Prostate gland (tissue), 2 donors: ENCODE measurements at regions not wholly inside any gene's neighbourhood (a gene's known extent, or its start where the extent isn't known, plus 50 kb on each side); places are given as distances from the start of the nearest gene placed in this dataset.
A peak's percentile ranks its signal among the peaks of the same experiment; 100 is the strongest.

Source experiments
- DNase-seq: peaks from one replicate; pipeline ENCODE4 v3.0.0-alpha.2; 2019; ENCODE audit warnings: low spot score
- H3K27ac ChIP-seq, 2 donors: fragments of 200-600 bp; sonication (generic); 2 replicates each; pipeline ENCODE4 v1.5.1; 2017 to 2019
- H3K27me3 ChIP-seq: fragments of 200-600 bp; sonication (generic); replicated peaks from 2 replicates; pipeline ENCODE4 v1.5.1; 2019; ENCODE audit not compliant: insufficient read depth
- H3K36me3 ChIP-seq, 2 donors: fragments of 200-600 bp; sonication (generic); 1 replicate in 1 of 2; 2 replicates in 1 of 2; pipeline versions ENCODE4 v1.5.1 to v1.8.1; 2017 to 2019
- H3K4me1 ChIP-seq: fragments of 200-600 bp; sonication (generic); replicated peaks from 2 replicates; pipeline ENCODE4 v1.5.1; 2019
- H3K4me3 ChIP-seq, 2 donors: fragments of 200-600 bp; sonication (generic); 2 replicates each; pipeline ENCODE4 v1.5.1; 2017 to 2019
- H3K9me3 ChIP-seq: fragments of 200-600 bp; sonication (generic); 2 replicates; pipeline ENCODE4 v1.5.1; 2017
- CTCF ChIP-seq, 4 experiments: fragments of 200-600 bp in 2 of 4; fragments of 450-650 bp in 2 of 4; sonication (generic) in 2 of 4; IDR thresholded peaks; 1 replicate in 3 of 4; 2 replicates in 1 of 4; pipeline ENCODE4 v1.5.1; 2016 to 2019; ENCODE audit warnings: antibody characterized with exemption in 4 of 4, mild to moderate bottlenecking in 2 of 4, moderate library complexity in 2 of 4
- POLR2A ChIP-seq: fragments of 450-650 bp; IDR thresholded peaks from one replicate; pipeline ENCODE4 v1.6.1; 2016; ENCODE audit warnings: antibody characterized with exemption, mild to moderate bottlenecking
- POLR2AphosphoS5 ChIP-seq: sonication (generic); formaldehyde crosslinking; IDR thresholded peaks from one replicate; pipeline ENCODE4 v1.6.1; 2017; ENCODE audit warnings: antibody characterized with exemption
- WGBS: methylation state at CpG from one replicate; pipeline ENCODE4 v1.1.5; 2018; 5-methylcytosine and 5-hydroxymethylcytosine counted together
- intact Hi-C: fragments of 100-400 bp; cut with DNase I; formaldehyde crosslinking; loops from one replicate; pipeline ENCODE4 v1.14.2; 2022

GRCh38 chr6:30396833-30397479 is 52.0 kb downstream of the RPP21 start:
- intact Hi-C loops = loop anchor here (2.0 to 10.0 kb wide), 2 partner anchors 38 to 182 kb away; partner anchors contain the start of gene TRIM26
- peak; percentile 46 for DNase-seq
- 17% methylated on average over 17 of the region's 20 CpGs for WGBS

GRCh38 chr6:30397697-30398096 is 52.7 kb downstream of the RPP21 start:
- Histone ChIP-seq H3K36me3 (no peaks in the 10 kb centered on the region), H3K4me1 (no peaks in the 10 kb centered on the region), H3K4me3 (no peak overlapping the region), H3K27ac (no peak overlapping the region), H3K9me3 (no peaks in the 10 kb centered on the region), H3K27me3 (no peaks in the 10 kb centered on the region)
- DNase-seq = no peak
- intact Hi-C loops = loop anchor here (2.0 to 10.0 kb wide), 2 partner anchors 39 to 183 kb away; partner anchors contain the start of gene TRIM26
- TF ChIP-seq POLR2AphosphoS5 (no peak), CTCF (IDR thresholded peaks at IDR 0.05) (no peak), POLR2A (no peak)
- 49% methylated on average over 3 of the region's 3 CpGs for WGBS

More at GRCh38 chr6:30396833-30397479, 52.0 kb downstream of the RPP21 start:
- Histone ChIP-seq H3K4me1 (no peaks in the 10 kb centered on the region), H3K36me3 (no peaks in the 10 kb centered on the region), H3K4me3 (no peak overlapping the region), H3K9me3 (no peaks in the 10 kb centered on the region), H3K27me3 (no peaks in the 10 kb centered on the region), H3K27ac (no peak overlapping the region)
- no peak for TF ChIP-seq POLR2A
- peak in 3 of 4 experiments; percentile 57 to 71 (median 64) for TF ChIP-seq CTCF (IDR thresholded peaks at IDR 0.05)
- TF ChIP-seq POLR2AphosphoS5 = no peak

- Histone ChIP-seq H3K4me3 (no peak overlapping the region), H3K36me3 (no peaks in the 10 kb centered on the region), H3K27me3 (no peaks in the 10 kb centered on the region), H3K9me3 (no peaks in the 10 kb centered on the region), H3K4me1 (no peaks in the 10 kb centered on the region), H3K27ac (no peak overlapping the region)
- TF ChIP-seq POLR2AphosphoS5 (no peak), POLR2A (no peak), CTCF (IDR thresholded peaks at IDR 0.05) (no peak)
- intact Hi-C loops = loop anchor here (10.0 kb wide), 1 partner anchor 185 kb away; the partner anchor contains the start of gene TRIM26
- DNase-seq = no peak
- WGBS = 90% methylated on average over 2 of the region's 2 CpGs
These were observed 54.6 kb downstream of the RPP21 start for GRCh38 chr6:30399390-30400058.

DNA sequence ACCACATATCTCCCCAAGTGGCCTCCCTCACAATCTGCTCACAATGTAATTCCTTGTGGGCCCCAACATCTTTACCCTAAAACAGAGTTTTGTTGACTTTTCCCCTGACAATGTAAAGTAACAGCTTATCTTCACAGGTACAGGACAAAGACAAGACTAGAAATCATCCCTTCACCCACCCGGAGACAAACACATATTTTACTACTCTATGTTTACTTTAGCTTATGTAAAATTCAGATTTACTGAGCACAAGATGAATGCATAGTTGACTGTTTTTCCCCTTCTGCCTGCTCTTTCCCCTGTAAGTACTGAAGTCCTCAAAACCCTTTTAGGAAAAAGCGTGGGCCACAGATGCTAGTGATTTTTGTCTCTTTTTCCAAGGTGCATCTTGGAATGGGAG is 61.0 kb downstream of the RPP21 start:
- H3K4me1 ChIP-seq = no peaks in the 10 kb centered on the region
- DNase-seq = no peak
- H3K36me3 ChIP-seq = no peaks in the 10 kb centered on the region
- no peaks in the 10 kb centered on the region for H3K9me3 ChIP-seq
- no peak overlapping the region for H3K27ac ChIP-seq
- TF ChIP-seq POLR2A = no peak
- TF ChIP-seq POLR2AphosphoS5 = no peak
- TF ChIP-seq CTCF (IDR thresholded peaks at IDR 0.05) = no peak
- WGBS = 52% methylated on average over 2 of the region's 2 CpGs
- H3K27me3 ChIP-seq = no peaks in the 10 kb centered on the region
- intact Hi-C loops = no loop called here
- no peak overlapping the region for H3K4me3 ChIP-seq
